DMS153 treated with DMSO at 0.1 percent for 48 hours (cell line): ENCODE measurements at regions not wholly inside any gene's neighbourhood (a gene's known extent, or its start where the extent isn't known, plus 50 kb on each side); places are given as distances from the start of the nearest gene placed in this dataset.
"Not testable (repeated sequence)": the region's sequence is repeated elsewhere in the genome, so short reads cannot be mapped to it uniquely, and the experiment has no call there.

ENCODE experiments used
- DNase-seq: peaks from one replicate; lab custom pipeline; 2025; ENCODE audit not compliant: unreplicated experiment; lab: John Stamatoyannopoulos, UW

- no peak for DNase-seq
These were observed 105.3 kb upstream of the C16orf82 start for GRCh38 chr16:26961459-26961858.

- DNase-seq, result no peak
These were observed 103.6 kb upstream of the C16orf82 start for GRCh38 chr16:26963109-26963508.

- DNase-seq, result no peak
These were observed 97.0 kb upstream of the C16orf82 start for GRCh38 chr16:26969589-26970231.

DNA sequence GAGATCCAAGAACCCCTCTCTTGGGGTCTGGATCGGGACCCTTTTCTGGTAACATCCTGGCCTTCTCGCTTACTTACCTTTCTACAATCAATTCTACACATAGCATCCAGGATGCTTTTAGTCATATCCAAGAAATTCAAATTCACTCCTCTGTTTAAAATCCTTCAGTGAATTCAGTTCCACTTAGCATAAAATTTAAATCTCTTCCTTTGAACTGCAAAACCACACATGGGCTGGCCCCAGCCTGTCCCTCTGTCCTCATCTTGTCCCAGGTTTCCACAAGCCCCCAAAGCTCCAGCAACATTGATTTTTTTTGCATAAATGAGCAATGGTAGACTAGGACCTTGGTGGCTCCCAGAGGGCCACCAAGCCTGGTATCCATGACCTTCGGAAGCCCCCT, 96.4 kb upstream of the C16orf82 start:
- DNase-seq, result no peak

- no peak for DNase-seq
These were observed 89.9 kb upstream of the C16orf82 start for GRCh38 chr16:26976873-26977272.

- no peak for DNase-seq
These were observed 85.3 kb upstream of the C16orf82 start for GRCh38 chr16:26981266-26981938.

DNA sequence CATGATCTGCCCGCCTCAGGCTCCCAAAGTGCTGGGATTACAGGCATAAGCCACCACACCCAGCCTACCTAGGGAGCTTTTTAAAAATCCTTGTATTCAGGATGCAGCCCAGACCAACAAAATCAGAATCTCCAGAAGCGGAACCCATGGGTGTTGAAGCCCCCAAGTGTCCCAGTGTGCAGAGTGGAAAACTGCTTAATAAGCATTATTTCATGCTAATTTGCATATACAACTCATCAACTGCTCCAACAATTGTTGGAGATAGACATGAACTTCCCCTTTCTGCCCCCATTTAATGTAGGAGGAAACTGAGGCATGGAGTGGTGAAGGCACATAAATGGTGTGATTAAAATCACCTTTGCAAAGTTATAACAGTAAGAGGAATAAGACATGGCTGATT, 84.3 kb upstream of the C16orf82 start:
- no peak for DNase-seq

GRCh38 chr16:26983426-26983825, 83.3 kb upstream of the C16orf82 start:
- no peak for DNase-seq

- no peak for DNase-seq
These were observed 81.3 kb upstream of the C16orf82 start for GRCh38 chr16:26985100-26986065.

- no peak for DNase-seq
These were observed 79.1 kb upstream of the C16orf82 start for GRCh38 chr16:26987597-26988010.

DNA sequence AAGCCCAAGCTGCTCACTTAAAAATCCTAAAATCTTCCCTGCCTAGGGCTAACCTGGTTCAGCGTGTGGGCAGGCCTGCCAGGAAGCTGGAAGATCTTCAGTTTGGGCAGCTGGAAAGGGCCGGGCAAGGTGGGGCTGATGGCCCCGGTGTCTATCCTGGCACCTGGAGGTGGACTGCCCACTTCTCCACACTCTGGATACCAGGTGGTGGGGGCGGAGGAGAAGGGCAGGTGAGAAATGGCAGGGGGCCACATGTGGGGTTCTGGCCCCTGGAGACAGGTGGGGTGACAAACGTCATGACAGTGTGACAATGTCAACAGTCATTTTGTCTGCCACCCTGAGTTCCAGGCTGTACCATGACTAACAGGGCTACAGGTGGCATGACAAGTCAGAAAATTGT, 78.5 kb upstream of the C16orf82 start:
- DNase-seq, result no peak

DNA sequence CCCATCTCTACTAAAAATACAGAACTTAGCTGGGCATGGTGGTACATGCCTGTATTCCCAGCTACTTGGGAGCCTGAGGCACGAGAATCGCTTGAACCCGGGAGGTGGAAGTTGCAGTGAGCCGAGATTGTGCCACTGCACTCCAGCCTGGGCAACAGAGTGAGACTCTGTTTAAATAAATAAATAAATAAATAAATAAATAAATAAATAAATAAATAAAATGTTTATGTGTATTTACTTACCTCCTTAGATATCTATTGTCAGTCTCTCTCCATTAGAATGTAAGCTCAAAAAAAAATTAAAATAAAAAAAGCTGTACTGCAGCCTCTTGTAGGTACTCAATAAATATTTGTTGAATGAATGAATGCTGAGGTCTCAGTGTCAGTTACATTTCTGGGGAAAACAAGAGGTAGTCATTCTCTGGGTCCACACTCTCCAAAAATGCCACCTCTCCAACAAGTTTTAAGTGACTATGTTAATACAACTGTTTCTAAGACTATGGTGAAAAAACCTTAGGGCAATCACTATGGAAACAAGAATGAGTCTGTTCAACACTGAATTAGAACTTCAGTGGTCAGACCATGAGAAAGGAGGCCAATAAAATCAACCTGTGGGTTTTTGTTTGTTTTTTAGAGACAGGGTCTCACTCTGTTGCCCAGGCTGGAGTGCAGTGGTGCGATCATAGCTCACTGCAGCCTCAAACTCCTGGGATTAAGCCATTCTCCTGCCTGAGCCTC, 76.2 kb upstream of the C16orf82 start:
- DNase-seq, result not testable (repeated sequence)

DNA sequence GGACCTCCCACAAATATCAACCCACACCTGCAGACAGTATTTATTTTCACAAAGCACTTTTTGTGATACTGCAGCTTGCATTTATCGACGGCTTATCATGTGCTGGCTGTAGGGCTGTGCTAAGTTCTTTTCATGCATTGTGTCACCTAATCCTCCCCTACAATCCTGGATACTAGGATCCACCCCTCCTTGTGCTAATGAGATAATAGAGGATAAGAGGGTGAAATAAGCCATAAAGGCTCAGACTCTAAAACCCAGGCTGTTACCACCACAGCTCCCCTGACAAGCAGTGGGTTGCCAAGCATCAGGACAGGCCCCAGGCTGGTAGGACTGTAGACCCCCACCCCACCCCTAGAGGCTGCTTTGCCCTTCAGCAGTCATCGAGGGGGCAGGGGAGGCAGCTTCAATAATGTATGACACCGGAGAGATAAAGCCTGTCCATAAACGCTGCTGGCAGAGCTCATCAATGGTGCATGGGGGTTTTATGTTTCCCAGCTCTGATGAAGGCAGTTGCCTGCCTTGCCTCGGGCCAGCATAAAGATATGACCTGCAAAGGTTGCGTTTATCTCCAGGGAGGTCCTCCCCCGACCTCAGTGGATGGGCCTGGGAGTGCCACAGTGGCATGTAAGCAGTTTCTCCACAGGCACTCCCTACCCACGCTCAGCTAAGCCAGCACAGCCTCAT, 73.9 kb upstream of the C16orf82 start:
- DNase-seq, result no peak

- no peak for DNase-seq
These were observed 73.2 kb upstream of the C16orf82 start for GRCh38 chr16:26993511-26993910.

DNA sequence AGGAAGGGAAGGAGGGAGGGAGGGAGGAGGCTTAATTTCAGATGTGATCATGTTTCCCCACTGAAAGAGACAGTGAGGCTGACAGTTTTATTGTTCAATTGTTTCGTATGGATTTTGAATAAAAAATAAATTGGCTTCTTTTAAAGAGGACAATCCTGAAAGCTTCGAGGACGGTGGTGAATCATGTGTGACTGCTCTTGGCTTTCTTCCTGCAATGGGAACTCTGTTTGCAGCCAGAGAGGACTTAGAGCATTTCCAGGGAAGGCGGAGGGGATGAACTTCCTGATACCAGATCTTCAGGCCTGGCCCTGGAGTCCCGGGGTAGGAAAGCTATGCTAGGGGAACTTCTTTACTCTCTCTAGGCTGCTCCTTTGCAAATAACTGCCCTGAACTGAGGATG, 72.8 kb upstream of the C16orf82 start:
- no peak for DNase-seq

GRCh38 chr16:26995522-26995921, 71.2 kb upstream of the C16orf82 start:
- DNase-seq, result no peak

GRCh38 chr16:27005386-27005785, 61.3 kb upstream of the C16orf82 start:
- DNase-seq, result no peak
